ENCODE measurements at regions not wholly inside any gene's neighbourhood (a gene's known extent, or its start where the extent isn't known, plus 50 kb on each side); places are given as distances from the start of the nearest gene placed in this dataset.
A peak's percentile ranks its signal among the peaks of the same experiment; 100 is the strongest.

- no peak overlapping the region for H3K4me3 ChIP-seq (ENCODE audit: low read depth, low read length)
- peak; percentile 2 for DNase-seq (ENCODE audit: low read depth)
- no peak for TF ChIP-seq CTCF (IDR thresholded peaks at IDR 0.05; ENCODE audit: insufficient read depth, low read length)
Measured at GRCh38 chr20:52552181-52552872, 360.7 kb upstream of the ZFP64 start.

- no peak overlapping the region for H3K4me3 ChIP-seq (ENCODE audit: low read depth, low read length)
- no peak for DNase-seq (ENCODE audit: low read depth)
- TF ChIP-seq CTCF (IDR thresholded peaks at IDR 0.05; ENCODE audit: insufficient read depth, low read length), result no peak
Measured at GRCh38 chr20:52542131-52542530, 350.6 kb upstream of the ZFP64 start.

- DNase-seq (ENCODE audit: low read depth), result no peak
- no peak overlapping the region for H3K4me3 ChIP-seq (ENCODE audit: low read depth, low read length)
- TF ChIP-seq CTCF (IDR thresholded peaks at IDR 0.05; ENCODE audit: insufficient read depth, low read length), result no peak
Measured at GRCh38 chr20:52540509-52540908, 348.9 kb upstream of the ZFP64 start.

GRCh38 chr20:52539891-52540290, 348.3 kb upstream of the ZFP64 start:
- no peak for DNase-seq (ENCODE audit: low read depth)
- no peak for TF ChIP-seq CTCF (IDR thresholded peaks at IDR 0.05; ENCODE audit: insufficient read depth, low read length)
- H3K4me3 ChIP-seq (ENCODE audit: low read depth, low read length), result no peak overlapping the region

- DNase-seq (ENCODE audit: low read depth), result no peak
- H3K4me3 ChIP-seq (ENCODE audit: low read depth, low read length), result no peak overlapping the region
- no peak for TF ChIP-seq CTCF (IDR thresholded peaks at IDR 0.05; ENCODE audit: insufficient read depth, low read length)
Measured at GRCh38 chr20:52536841-52537400, 345.3 kb upstream of the ZFP64 start.

- DNase-seq (ENCODE audit: low read depth), result no peak
- no peak for TF ChIP-seq CTCF (IDR thresholded peaks at IDR 0.05; ENCODE audit: insufficient read depth, low read length)
- H3K4me3 ChIP-seq (ENCODE audit: low read depth, low read length), result no peak overlapping the region
Measured at GRCh38 chr20:52536040-52536439, 344.5 kb upstream of the ZFP64 start.

GRCh38 chr20:52534616-52535015, 343.0 kb upstream of the ZFP64 start:
- no peak overlapping the region for H3K4me3 ChIP-seq (ENCODE audit: low read depth, low read length)
- no peak for DNase-seq (ENCODE audit: low read depth)
- no peak for TF ChIP-seq CTCF (IDR thresholded peaks at IDR 0.05; ENCODE audit: insufficient read depth, low read length)
